ENCODE measurements at regions not wholly inside any gene's neighbourhood (a gene's known extent, or its start where the extent isn't known, plus 50 kb on each side); places are given as distances from the start of the nearest gene placed in this dataset.

DNA sequence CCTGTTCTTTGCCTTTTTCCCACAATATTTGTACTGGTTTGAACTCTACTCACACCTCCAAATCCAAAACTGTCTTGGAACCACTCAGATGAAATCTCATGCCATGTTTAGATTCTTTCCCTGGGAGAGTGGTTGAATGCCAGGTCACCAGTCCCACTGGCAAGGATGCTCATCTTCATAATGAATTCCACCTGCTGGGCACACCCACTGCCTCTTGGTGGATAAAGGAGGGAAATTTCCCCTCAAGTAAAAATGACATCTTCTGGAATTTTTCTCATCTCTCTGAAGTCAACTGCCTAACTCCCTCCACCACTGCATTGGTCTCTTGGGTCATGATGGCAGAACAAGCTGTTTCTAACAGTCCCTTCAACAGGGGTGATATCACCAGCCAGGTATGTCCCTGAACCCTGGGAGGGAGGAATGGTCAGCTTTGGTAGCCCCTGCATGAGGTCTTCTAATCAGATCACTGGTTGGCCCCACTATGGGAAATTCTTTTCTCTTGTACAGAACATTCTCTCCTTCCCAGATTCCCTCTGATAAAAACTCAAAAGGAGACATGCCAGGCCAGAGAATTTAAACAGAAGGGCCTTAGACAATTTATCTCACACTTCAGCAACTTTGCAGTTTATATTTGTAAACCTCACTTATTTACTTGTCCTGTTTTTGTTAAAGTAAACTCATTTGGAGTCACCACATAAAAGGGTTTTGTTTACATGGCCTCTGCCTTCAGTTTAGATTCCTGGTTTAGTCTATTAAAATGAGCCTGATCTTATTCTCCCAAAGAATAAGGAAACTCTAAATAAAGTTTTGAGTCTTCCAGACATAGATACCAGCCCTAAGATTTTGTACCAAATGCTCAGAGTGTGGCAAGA lies 143.4 kb downstream of the WNT5A start:
- DNase-seq (ENCODE audit: low read depth, low spot score): no peak

DNA sequence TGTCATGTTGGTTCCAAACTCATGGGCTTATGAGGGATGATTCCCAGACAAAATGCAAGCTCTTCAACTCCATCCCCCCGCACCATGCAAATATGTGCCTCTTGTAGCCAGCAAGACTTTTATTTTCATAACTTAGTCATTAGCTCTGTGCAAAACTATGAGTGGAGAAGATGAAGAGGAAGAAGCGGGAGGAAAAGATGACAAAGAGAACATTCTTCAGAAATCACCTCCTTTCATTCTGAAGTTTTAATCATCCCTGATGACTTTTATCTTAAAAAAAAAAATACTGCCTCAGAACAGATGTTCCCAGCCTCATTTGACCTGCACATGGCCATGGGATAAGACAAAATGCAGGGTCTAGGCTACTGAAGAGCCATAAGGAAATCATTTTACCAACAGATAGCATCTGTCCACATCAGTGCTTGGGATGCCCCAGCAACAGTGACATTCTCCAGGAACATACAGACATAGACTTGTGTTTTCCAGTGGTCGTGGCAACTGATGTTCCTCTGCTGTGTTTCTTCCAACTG lies 145.5 kb downstream of the WNT5A start:
- no peak for DNase-seq (ENCODE audit: low read depth, low spot score)

DNA sequence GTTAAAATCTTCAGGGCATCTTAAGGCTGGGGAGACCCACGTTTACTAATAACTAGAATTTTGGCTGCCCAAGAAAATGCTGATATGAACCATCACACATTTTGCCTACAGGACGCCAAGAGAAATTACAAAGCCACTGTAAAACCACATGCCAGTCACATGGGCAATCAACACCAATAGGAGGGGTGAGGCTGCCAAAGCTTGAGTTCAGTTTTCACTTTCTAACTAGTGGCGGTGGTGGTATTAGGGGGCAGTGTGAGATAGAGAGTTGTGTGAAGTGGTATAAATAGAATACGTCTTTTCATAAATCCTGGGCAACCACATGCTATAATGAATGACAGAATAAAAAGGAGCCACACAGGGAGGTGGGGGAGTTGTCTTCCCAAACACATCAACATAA lies 147.3 kb downstream of the WNT5A start:
- no peak for DNase-seq (ENCODE audit: low read depth, low spot score)

DNA sequence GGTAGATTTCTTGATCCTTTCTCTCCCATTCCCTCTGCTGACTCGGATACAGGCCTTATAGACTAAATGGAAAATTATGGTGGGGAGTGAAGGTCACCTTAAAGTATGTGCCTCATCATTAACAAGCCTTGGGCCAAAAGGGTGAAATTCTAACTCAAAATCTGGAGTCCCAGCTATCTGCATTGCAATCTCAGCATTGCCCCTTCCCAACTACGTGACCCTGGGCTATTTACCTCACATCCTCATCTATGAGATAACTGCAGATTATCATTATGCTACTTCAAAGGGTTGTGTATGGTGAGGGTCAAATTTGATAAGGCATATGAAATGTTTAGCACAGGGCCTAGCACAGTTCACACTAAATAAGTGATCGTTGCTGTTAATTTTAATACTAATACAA lies 147.7 kb downstream of the WNT5A start:
- no peak for DNase-seq (ENCODE audit: low read depth, low spot score)

DNA sequence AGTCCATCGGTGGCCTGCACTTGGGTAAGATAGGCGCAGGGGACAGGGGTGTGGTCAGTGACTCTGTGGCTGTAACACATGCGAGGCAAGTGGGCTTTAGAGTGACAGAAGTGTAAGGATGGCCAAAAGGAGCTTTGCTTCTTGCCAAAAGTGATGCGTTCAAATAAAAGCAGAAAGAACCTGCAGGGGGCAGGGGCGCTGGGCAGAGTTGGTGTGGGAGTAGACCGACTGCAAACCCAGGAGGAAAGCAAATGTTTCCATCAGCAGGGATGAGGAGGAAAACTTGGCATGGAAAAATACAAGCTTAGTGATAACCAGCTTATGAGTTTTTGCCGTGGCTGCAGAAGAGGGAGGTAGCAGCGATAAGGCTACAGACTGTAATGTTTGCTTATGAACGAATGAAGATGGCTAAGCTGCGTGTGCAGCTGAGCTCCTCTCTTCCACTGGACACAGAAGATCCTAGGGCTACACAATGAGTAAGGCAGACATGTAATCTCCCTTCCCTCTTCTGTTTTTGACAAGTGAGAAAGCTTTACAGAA lies 149.4 kb downstream of the WNT5A start:
- DNase-seq (ENCODE audit: low read depth, low spot score): no peak

DNA sequence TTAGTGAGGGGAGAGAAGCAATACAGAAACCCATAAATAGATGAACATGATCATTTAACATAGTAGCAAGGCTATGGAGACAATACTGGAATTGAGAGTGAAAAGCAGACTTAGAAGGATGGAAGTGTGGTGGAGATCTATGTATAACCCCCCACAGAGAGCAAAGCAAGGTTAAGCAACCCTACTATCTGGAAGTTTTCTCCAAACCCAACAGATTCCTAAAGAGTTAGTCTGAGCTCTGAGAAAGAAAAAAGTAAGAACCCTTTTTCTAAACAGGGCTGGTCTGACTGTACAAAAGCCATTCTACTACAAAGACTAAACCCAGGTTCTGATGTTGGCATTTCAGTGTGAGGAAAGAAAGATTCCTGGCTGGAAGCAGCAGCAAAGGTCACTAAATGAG lies 153.2 kb downstream of the WNT5A start:
- DNase-seq (ENCODE audit: low read depth, low spot score): no peak

DNA sequence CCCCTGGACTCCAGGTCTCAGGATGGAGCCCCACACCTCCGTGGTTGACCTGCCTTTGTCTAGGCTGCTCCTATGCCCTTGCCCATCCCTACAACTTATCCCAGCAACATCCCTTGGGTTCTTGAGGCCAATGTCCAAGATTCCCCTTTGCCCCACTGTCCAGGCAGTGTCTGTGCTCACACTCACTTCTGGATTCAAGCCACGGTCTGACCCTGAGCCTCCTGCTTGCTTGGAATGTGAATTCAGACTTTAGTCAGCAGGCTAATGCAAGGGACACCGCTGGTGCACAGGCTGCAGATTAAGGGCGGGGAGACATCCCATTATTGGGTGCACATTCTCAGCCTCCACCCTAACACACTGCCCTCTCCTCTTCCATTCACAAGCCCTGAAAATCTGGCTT lies 154.1 kb downstream of the WNT5A start:
- no peak for DNase-seq (ENCODE audit: low read depth, low spot score)

DNA sequence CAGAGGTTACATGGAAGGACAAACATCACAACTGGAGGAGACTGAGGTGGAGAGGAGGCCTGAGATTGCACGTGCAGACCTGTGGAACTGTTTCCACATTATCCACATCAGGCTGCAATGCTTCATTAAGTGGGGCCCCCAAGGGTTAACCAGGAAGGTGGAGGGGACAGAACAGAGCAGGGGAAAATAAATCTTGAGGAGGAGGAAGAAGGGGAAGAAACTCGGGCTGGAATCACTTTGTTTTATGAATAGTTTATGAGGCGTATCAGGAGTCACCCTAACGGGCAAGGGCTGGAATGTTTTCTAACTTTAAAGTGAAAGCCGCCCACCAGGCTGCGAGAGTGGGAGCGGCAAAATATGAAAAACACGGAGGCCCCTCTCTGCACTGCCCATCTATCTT lies 154.9 kb downstream of the WNT5A start:
- no peak for DNase-seq (ENCODE audit: low read depth, low spot score)

DNA sequence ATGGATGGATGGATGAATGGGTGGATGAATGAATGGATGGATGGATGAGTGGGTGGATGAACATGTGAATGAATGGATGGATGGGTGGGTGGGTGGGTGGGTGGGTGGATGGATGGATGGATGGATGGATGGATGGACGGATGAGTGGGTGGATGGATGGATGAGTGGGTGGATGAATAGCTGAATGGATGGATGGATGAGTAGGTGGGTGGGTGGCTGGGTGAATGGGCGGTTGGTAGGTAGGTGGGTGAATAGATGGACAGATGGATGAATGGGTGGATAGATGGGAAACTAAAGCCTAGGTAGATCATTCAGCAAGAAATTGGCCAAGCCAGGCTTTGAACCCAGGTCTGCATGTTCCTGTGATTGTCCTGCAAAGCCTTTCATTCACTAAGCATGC lies 155.6 kb downstream of the WNT5A start:
- DNase-seq (ENCODE audit: low read depth, low spot score): no peak

DNA sequence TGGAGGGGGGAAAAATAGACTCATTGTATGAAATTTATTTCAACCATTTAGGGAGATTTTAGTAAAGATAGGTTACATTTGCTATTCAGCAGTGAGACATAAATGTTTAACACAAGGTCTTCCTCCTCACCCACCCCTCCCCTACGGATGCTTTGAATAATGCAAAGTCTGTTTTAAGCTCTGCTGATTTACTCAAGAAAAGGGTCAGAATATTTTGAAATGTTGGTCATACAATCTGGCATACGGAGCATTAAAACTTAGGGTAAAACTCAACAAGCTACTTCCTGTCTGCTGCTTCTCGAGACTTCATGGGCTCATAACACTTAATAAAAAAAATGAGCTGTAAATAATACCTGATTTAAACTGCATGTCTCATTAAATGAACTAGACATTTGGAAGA lies 156.3 kb downstream of the WNT5A start:
- no peak for DNase-seq (ENCODE audit: low read depth, low spot score)

DNA sequence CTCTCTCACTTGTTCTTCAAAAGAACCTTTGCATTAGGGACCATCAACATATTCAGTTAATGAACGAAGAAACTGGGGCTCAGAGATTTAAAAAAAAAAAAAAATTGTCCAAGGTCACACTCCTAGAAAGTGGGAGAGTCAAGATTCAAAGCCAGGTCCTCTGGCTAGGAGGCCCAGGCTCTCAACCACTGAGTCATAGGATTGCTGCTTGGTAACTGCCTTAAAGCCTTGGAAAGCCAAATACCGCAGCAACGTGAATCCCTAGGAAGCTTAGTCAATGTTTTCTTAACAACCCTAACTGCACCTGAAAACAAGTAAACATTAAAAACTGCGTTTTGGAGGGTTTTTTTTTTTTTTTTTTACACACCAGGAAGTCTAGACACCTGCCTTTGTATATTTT lies 156.8 kb downstream of the WNT5A start:
- no peak for DNase-seq (ENCODE audit: low read depth, low spot score)

DNA sequence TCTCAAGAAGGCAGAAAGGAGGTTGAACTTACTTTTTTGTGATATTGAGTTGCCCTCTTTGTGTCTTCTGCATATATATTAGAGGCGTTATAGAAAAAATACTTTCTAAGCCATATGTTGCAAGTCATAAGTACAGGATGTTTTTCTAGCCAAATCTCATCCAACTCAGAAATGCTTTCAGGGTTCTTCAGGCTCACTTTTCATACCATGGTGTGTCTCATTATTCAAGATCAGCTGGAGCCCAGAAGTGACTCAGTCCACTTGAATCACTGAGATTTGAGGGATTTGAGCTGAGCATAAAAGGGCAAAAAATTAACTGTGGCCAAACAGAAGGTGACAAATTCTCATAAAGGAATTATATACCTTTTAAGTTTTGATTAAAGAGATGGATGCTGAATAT lies 157.3 kb downstream of the WNT5A start:
- DNase-seq (ENCODE audit: low read depth, low spot score): no peak

DNA sequence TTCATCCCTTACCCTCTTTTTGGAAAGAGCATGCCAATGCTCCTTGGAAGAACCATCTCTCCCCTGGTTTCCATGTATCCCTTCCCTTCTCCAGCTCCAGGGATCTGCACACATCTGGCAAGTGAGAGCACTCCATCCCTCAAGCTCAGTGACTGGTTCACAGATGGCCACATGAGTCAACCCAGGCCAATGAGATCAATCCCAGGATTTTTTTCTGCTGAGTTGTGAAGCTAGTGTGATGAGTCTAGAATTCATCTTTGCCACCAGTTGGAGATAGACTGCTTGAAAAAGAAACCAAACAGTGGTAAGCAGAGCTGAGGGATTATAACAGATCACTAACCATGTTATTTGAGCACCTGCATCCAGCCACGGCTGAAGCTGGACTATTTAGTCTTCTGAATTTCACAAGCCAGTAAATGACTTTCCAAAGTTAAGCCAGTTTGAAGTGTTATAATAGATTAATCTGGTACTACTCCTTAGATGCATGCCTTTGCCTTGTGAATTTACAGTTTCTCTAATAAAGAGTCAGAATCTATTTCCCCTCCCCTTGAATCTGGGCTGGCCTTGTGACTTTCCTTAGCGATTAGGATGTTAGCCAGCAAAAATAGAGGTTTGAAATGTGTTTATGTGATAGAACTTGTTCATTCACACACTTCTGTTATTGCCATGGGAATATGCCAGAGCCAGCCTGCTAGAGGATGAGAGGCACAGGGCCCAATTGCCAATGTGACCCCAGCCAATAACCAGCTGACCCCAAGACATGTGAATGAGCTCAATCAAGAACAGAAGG lies 159.8 kb downstream of the WNT5A start:
- no peak for DNase-seq (ENCODE audit: low read depth, low spot score)

DNA sequence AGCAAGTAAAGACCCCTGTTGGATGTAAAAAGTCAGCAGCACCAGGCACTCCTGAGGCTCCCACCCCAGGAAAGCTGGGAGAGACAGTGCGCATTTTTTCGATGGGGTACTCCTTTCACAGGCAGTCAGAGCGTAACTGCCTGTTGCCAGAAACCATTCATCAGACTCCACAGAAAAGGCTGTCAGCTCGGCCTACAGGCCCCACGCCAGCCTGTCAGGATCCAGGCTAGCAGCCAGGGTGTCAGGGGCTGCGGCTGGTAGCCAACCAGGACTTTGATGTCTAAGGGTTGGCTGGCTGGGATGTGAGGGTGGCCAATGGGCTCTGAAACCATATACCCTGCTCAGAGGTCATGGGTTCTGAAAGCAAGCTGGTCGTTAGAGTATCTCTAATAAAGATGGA lies 164.5 kb downstream of the WNT5A start:
- no peak for DNase-seq (ENCODE audit: low read depth, low spot score)

DNA sequence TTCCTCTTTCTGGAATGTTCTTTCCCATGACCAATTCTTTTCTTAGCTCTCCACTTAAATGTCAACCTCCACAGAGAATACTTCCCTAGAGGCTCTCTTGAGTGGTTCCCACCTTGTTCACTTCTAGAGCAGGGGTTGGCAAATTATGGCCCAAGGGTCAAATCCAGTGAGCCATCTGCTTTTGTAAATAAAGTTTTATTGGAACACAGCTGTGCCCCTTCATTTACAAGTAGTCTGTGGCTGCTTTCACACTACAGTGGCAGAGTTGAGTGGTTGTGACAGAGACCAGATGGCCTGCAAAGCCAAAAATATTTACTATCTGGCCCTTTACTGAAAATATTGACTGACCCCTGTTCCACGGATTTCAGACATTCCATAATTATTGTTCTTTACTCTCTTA lies 166.2 kb downstream of the WNT5A start:
- DNase-seq (ENCODE audit: low read depth, low spot score): no peak

DNA sequence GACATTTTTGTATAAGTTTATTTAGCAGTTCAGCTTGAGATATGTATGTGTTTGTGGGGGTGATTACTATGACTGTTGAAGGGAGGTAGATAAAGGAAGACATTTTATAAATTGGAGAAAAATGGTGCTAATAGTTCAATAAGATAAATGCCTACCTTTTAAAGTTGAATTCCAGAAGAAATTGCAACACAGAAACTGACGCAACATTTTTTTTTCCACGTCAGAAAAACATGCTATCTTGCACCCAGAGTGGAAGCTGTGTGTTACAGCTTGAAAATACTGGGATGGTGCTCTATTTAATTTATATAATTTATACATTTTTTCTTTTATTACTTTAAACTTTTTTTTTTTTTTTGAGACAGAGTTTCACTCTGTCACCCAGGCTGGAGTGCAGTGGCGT lies 171.7 kb downstream of the WNT5A start:
- no peak for DNase-seq (ENCODE audit: low read depth, low spot score)

DNA sequence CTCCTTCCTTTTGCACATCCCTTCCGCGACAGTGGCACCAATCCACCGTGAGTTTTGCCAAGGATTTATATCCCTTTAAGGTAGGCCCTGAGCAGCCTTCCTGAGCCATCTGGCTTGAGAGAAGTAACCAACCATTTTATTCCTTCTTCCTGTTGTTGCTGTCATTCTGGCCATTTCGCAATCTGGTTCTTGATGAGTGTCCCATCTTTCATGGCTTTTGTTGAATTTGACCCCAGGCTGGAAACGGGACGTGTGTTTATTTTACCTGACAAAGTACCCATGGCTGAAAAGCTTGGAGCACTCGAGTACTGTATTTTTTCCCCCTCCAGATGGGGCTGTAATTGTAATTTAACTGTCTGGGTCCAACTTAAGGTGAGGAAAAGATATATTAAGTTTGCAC lies 173.4 kb downstream of the WNT5A start:
- no peak for DNase-seq (ENCODE audit: low read depth, low spot score)

DNA sequence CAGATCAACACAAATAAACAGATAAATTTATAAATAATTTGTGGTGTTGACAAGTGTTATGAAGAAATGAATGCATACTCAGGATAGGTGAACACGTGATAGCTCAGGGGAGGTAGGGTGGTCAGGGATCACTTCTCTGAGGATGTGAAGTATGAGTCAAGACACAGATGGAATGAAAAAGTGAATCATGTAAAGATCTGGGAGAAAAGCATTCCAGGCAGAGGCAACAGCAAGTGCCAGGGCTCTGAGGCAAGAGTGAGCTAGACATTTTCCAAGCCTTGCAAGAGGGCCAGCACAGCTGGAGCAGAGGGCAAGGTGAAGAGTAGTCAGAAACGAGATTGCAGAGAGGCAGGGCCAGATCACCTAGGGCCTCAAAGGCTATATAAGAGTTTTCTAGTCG lies 177.8 kb downstream of the WNT5A start:
- DNase-seq (ENCODE audit: low read depth, low spot score): no peak

DNA sequence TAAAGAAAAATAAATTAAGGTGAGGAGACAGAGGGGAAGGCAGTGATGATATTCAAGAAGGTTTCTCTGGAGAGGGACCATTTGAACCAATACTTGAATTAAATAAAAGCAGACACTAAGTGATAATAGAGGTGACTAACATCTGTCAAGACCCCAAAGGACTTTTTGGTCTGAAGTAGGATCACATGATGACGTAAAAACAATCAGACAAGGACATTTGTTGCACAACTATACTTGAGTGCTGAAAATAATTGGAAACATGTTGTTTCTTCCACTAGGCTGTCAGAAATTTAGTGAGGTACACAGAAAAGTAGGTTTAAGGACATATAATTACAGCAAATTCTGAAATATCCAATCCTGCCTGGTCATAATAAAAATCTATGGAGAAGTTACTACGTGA lies 179.5 kb downstream of the WNT5A start:
- DNase-seq (ENCODE audit: low read depth, low spot score): no peak

DNA sequence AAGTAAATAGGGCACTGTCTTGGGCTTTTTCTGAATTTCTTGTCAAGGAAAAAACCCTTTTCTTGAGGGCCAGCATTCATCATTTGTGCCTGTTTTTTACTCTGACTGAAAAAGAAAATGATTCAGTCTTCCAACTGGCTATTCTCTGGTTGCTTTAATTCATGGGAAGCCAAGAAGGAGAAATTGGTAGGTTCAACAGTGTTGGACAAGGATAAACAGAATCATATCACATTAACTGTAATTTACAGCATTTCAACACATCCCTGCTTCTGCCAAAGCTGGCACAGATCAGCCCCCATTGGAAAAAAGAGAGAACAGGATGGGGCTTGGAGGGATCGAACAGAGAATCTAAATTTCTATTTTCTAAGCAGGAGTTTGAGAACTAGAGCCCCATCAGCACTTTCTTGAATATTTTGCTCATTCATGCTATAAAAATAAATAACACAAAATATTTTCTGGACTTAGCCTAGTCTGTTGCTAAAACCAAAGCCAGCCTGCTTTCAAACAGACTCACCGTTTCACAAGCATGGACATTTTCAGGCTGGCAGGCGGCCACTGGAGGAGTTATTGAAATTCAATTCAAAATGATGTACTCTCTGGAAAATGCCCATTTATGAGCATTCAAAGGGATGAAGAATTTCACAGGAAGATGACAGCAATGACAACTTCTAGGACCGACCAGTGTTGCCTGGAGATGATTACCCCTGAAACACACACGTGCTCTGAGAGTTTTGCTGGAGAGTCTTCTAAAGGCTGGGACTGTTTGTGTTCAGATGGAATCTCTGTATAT lies 181.2 kb downstream of the WNT5A start:
- no peak for DNase-seq (ENCODE audit: low read depth, low spot score)

DNA sequence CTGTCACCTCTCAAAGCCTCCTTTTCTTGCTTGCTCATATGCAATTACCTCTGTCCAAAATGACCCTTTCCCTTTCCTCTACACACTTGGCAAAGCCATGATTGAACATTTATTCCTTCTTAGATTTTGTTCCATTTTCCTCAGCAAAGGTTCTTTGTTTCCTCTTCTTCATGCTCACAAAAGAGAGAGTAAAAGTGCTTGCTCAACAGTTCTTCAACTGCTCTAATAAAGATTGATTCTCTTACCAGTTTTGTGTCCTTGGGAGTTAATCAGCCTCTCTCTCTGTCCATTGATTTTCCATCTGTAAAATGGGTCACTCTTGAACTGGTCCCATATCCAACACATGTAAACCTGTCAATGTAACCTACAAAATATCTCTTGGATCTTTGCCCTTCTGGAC lies 186.4 kb downstream of the WNT5A start:
- DNase-seq (ENCODE audit: low read depth, low spot score): no peak

DNA sequence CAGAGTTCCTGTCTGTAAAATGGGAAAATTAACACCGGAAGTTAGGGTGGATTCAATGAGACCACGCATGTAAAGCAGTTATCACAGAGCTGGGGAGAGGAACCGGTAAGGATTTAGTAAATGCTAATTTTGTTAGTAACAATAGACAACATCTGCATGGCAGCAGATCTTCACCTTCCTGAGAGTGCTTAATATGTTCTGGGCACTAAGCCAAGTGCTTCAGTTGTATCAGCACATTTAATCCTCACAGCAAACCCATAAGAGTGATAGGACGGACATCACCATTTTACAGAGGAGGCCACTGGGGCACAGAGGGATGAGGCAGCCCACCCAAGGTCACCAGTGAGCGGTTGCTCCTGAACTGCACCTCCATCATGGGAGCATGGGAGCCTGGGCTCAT lies 189.4 kb downstream of the WNT5A start:
- no peak for DNase-seq (ENCODE audit: low read depth, low spot score)
